DOHH2 (cell line): ENCODE measurements at regions not wholly inside any gene's neighbourhood (a gene's known extent, or its start where the extent isn't known, plus 50 kb on each side); places are given as distances from the start of the nearest gene placed in this dataset.
"Not testable (repeated sequence)": the region's sequence is repeated elsewhere in the genome, so short reads cannot be mapped to it uniquely, and the experiment has no call there.

Source experiments
- CTCF ChIP-seq: fragments of 200-600 bp; sonication (generic); IDR thresholded peaks from one replicate; pipeline ENCODE4 v1.5.1; 2014; ENCODE audit warnings: antibody characterized with exemption, mild to moderate bottlenecking, low read depth, low read length; ENCODE audit not compliant: poor library complexity, severe bottlenecking
- EZH2phosphoT487 ChIP-seq: fragments of 200-600 bp; sonication (generic); IDR thresholded peaks from 2 replicates; pipeline ENCODE4 v1.6.1; 2017; ENCODE audit warnings: borderline replicate concordance, mild to moderate bottlenecking, antibody characterized with exemption, low read length, moderate library complexity, mixed read lengths

GRCh38 chr4:85043812-85044496 is 77.5 kb upstream of the WDFY3 start:
- not testable (repeated sequence) for TF ChIP-seq CTCF, EZH2phosphoT487
